ENCODE measurements at regions not wholly inside any gene's neighbourhood (a gene's known extent, or its start where the extent isn't known, plus 50 kb on each side); places are given as distances from the start of the nearest gene placed in this dataset.

GRCh38 chr19:29311191-29311790 is 98.3 kb upstream of the UQCRFS1 start:
- no peak for DNase-seq
- H3K27me3 Mint-ChIP-seq = peaks cover 19% of the 10 kb centered on the region
- no peaks in the 10 kb centered on the region for H3K9me3 Mint-ChIP-seq
- no peak overlapping the region for H3K27ac Mint-ChIP-seq
- ChIA-PET POLR2A (no interaction called here), CTCF (no interaction called here)
- H3K4me1 Mint-ChIP-seq (ENCODE audit: low read depth) = no peaks in the 10 kb centered on the region
- no peak overlapping the region for H3K4me3 Mint-ChIP-seq
- H3K36me3 Mint-ChIP-seq = no peaks in the 10 kb centered on the region
- intact Hi-C loops (cut with micrococcal nuclease) = no loop called here

DNA sequence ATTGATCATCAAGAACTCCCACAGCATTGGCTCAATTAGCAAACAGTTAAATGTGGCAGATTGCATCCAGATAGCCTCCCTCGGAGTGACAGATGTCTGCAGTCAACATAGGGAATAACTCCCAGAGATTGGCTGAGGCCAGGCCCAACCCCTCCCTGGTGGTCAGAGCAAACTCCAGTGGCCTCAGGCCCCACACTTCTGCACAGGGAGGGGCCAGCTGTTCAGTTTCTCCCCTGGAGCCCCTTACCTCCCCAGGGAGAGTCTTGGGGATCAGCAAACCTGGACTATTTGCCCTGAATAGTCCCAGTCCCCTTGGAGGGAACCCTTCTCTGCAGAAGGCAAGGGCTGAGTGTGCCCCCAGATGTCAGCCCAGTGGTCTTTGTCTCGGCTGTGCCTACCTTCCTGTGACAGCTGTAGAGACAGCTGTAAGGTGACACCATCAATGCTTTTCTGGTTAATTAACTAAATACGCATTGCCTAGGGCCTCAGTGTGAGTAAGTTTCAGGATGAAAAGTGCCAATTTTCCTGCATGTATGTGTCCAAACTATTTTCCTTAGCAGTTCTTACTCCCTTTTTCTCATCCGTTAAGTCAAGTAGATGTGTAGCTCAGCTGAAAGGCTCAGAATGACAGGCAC is 102.7 kb upstream of the UQCRFS1 start:
- Mint-ChIP-seq H3K4me3 (no peak overlapping the region), H3K9me3 (no peaks in the 10 kb centered on the region), H3K27me3 (peaks cover 11% of the 10 kb centered on the region), H3K36me3 (no peaks in the 10 kb centered on the region), H3K4me1 (ENCODE audit: low read depth) (no peaks in the 10 kb centered on the region), H3K27ac (no peak overlapping the region)
- ChIA-PET CTCF (no interaction called here), POLR2A (no interaction called here)
- no peak for DNase-seq
- intact Hi-C loops (cut with micrococcal nuclease) = no loop called here

DNA sequence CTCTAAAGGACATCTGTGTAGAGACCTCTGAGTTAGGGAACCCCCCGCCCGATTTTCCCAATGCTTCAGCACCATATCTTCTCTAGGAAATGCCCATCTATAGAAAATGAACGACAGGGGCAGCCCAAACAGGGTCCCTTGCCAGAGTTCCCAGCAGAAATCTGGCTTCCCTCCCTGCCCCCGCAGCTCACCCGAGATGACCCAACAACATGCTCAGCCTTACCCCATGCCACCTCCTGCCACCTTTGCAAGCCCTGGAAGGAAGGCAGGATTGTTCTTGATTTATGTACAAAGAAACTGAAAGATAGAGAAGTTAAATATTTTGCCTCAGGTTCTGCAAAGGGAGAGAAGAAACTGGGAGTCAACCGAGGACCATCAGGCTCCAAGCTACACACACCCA is 105.6 kb upstream of the UQCRFS1 start:
- Mint-ChIP-seq H3K27me3 (peaks cover 7% of the 10 kb centered on the region), H3K4me3 (no peak overlapping the region), H3K27ac (no peak overlapping the region), H3K9me3 (no peaks in the 10 kb centered on the region), H3K4me1 (ENCODE audit: low read depth) (no peaks in the 10 kb centered on the region), H3K36me3 (no peaks in the 10 kb centered on the region)
- CTCF ChIA-PET = no interaction called here
- intact Hi-C loops (cut with micrococcal nuclease) = no loop called here
- no peak for DNase-seq
- POLR2A ChIA-PET = no interaction called here

DNA sequence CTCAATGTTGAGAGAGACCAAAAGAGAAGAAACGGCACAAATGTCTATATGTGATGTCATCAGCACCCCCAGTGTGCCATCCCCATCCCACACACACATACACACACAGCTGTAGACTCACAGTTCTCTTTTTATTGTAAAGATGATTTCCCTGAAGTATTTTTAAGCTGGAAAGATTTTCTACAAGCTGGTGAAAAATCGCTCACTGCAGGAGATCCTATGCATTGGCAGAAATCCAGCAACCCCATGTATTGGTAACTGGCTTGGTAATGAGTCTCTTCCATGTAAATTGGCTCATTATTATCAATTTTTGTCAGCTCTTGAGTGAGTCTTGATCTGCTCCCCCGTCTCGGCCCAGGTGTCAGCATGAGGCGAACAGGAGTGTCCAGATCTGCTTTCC is 107.1 kb upstream of the UQCRFS1 start:
- Mint-ChIP-seq H3K27me3 (peaks cover 7% of the 10 kb centered on the region), H3K27ac (no peak overlapping the region), H3K9me3 (no peaks in the 10 kb centered on the region), H3K4me3 (no peak overlapping the region), H3K4me1 (ENCODE audit: low read depth) (no peaks in the 10 kb centered on the region), H3K36me3 (no peaks in the 10 kb centered on the region)
- intact Hi-C loops (cut with micrococcal nuclease) = no loop called here
- POLR2A ChIA-PET = no interaction called here
- no peak for DNase-seq
- CTCF ChIA-PET = no interaction called here

- peaks cover 4% of the 10 kb centered on the region for H3K27me3 Mint-ChIP-seq
- H3K4me1 Mint-ChIP-seq (ENCODE audit: low read depth) = no peaks in the 10 kb centered on the region
- POLR2A ChIA-PET = no interaction called here
- H3K36me3 Mint-ChIP-seq = no peaks in the 10 kb centered on the region
- CTCF ChIA-PET = no interaction called here
- intact Hi-C loops (cut with micrococcal nuclease) = no loop called here
- H3K4me3 Mint-ChIP-seq = no peak overlapping the region
- no peak for DNase-seq
- no peaks in the 10 kb centered on the region for H3K9me3 Mint-ChIP-seq
- H3K27ac Mint-ChIP-seq = no peak overlapping the region
These were observed 107.7 kb upstream of the UQCRFS1 start for GRCh38 chr19:29320618-29321017.

- POLR2A ChIA-PET = no interaction called here
- Mint-ChIP-seq H3K27me3 (peaks cover 4% of the 10 kb centered on the region), H3K27ac (no peak overlapping the region), H3K36me3 (no peaks in the 10 kb centered on the region), H3K4me3 (no peak overlapping the region), H3K4me1 (ENCODE audit: low read depth) (no peaks in the 10 kb centered on the region), H3K9me3 (no peaks in the 10 kb centered on the region)
- intact Hi-C loops (cut with micrococcal nuclease) = no loop called here
- CTCF ChIA-PET = no interaction called here
- DNase-seq = no peak
These were observed 108.2 kb upstream of the UQCRFS1 start for GRCh38 chr19:29321116-29321515.

GRCh38 chr19:29323021-29323430 is 110.1 kb upstream of the UQCRFS1 start:
- Mint-ChIP-seq H3K27me3 (peaks cover 5% of the 10 kb centered on the region), H3K4me3 (no peak overlapping the region), H3K27ac (no peak overlapping the region), H3K4me1 (ENCODE audit: low read depth) (peaks cover 2% of the 10 kb centered on the region), H3K9me3 (peaks cover 2% of the 10 kb centered on the region), H3K36me3 (no peaks in the 10 kb centered on the region)
- DNase-seq = no peak
- CTCF ChIA-PET = interaction anchor here (1.1 kb wide), 1 partner anchor 62 kb away, joined by 4 read pairs; no protein-coding TSS in a partner anchor
- POLR2A ChIA-PET = no interaction called here
- intact Hi-C loops (cut with micrococcal nuclease) = no loop called here

- intact Hi-C loops (cut with micrococcal nuclease) = no loop called here
- no peak overlapping the region for H3K27ac Mint-ChIP-seq
- no peak overlapping the region for H3K4me3 Mint-ChIP-seq
These were observed 110.7 kb upstream of the UQCRFS1 start for GRCh38 chr19:29323440-29324290.

DNA sequence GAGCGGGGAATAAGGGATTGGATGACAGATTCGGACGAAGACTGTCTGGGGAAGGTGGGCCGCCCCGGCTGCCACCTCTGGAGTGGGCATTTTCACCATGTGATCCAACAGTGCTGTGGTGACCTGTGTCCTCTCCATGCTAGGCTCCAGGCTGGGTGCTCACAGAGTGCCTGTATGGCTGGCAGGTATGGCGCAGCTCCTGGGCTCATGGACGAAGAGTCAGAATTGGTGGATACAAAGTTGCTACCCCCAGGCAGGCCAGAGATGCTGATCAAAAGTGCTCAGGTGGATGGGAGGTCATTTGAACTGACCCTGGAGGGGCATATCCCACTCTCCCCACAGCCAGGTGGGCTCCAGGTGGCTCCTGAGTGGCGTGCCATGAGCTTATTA is 111.3 kb upstream of the UQCRFS1 start:
- H3K27ac Mint-ChIP-seq = no peak overlapping the region
- H3K4me1 Mint-ChIP-seq (ENCODE audit: low read depth) = peaks cover 2% of the 10 kb centered on the region
- peaks cover 6% of the 10 kb centered on the region for H3K27me3 Mint-ChIP-seq
- no peak for DNase-seq
- H3K4me3 Mint-ChIP-seq = no peak overlapping the region
- H3K36me3 Mint-ChIP-seq = no peaks in the 10 kb centered on the region
- intact Hi-C loops (cut with micrococcal nuclease) = no loop called here
- H3K9me3 Mint-ChIP-seq = peaks cover 7% of the 10 kb centered on the region
- ChIA-PET POLR2A (no interaction called here), CTCF (no interaction called here)

More at GRCh38 chr19:29323440-29324290, 110.7 kb upstream of the UQCRFS1 start:
- Mint-ChIP-seq H3K36me3 (no peaks in the 10 kb centered on the region), H3K27me3 (peaks cover 5% of the 10 kb centered on the region), H3K4me1 (ENCODE audit: low read depth) (peaks cover 2% of the 10 kb centered on the region), H3K9me3 (peaks cover 7% of the 10 kb centered on the region)
- DNase-seq = no peak
- ChIA-PET POLR2A (no interaction called here), CTCF (interaction anchor here (1.1 kb wide), 1 partner anchor 62 kb away, joined by 4 read pairs; no protein-coding TSS in a partner anchor)

- no peak for DNase-seq
- Mint-ChIP-seq H3K4me1 (ENCODE audit: low read depth) (peaks cover 2% of the 10 kb centered on the region), H3K9me3 (peaks cover 7% of the 10 kb centered on the region), H3K4me3 (no peak overlapping the region), H3K36me3 (no peaks in the 10 kb centered on the region), H3K27ac (no peak overlapping the region), H3K27me3 (peaks cover 6% of the 10 kb centered on the region)
- ChIA-PET POLR2A (no interaction called here), CTCF (no interaction called here)
- intact Hi-C loops (cut with micrococcal nuclease) = no loop called here
These were observed 111.8 kb upstream of the UQCRFS1 start for GRCh38 chr19:29324717-29325116.

- POLR2A ChIA-PET = no interaction called here
- Mint-ChIP-seq H3K27me3 (peaks cover 6% of the 10 kb centered on the region), H3K9me3 (peaks cover 7% of the 10 kb centered on the region), H3K36me3 (no peaks in the 10 kb centered on the region), H3K4me1 (ENCODE audit: low read depth) (peaks cover 2% of the 10 kb centered on the region), H3K4me3 (no peak overlapping the region), H3K27ac (no peak overlapping the region)
- CTCF ChIA-PET = no interaction called here
- DNase-seq = no peak
- intact Hi-C loops (cut with micrococcal nuclease) = no loop called here
These were observed 112.5 kb upstream of the UQCRFS1 start for GRCh38 chr19:29325241-29325975.

GRCh38 chr19:29326351-29326750 is 113.4 kb upstream of the UQCRFS1 start:
- CTCF ChIA-PET = no interaction called here

More at GRCh38 chr19:29326351-29326750, 113.4 kb upstream of the UQCRFS1 start:
- Mint-ChIP-seq H3K27ac (no peak overlapping the region), H3K9me3 (peaks cover 7% of the 10 kb centered on the region), H3K36me3 (no peaks in the 10 kb centered on the region), H3K4me1 (ENCODE audit: low read depth) (peaks cover 2% of the 10 kb centered on the region), H3K27me3 (peaks cover 6% of the 10 kb centered on the region), H3K4me3 (no peak overlapping the region)
- POLR2A ChIA-PET = no interaction called here
- intact Hi-C loops (cut with micrococcal nuclease) = no loop called here
- DNase-seq = no peak
